Epidermal melanocyte (primary cell): ENCODE measurements at regions not wholly inside any gene's neighbourhood (a gene's known extent, or its start where the extent isn't known, plus 50 kb on each side); places are given as distances from the start of the nearest gene placed in this dataset.
"Not testable (repeated sequence)": the region's sequence is repeated elsewhere in the genome, so short reads cannot be mapped to it uniquely, and the experiment has no call there.

Source experiments
- DNase-seq: peaks from one replicate; pipeline ENCODE4 v3.0.0; 2011; ENCODE audit warnings: low spot score; ENCODE audit not compliant: insufficient read length

GRCh38 chr4:187060551-187060950 lies 336.9 kb upstream of the FAT1 start:
- no peak for DNase-seq

DNA sequence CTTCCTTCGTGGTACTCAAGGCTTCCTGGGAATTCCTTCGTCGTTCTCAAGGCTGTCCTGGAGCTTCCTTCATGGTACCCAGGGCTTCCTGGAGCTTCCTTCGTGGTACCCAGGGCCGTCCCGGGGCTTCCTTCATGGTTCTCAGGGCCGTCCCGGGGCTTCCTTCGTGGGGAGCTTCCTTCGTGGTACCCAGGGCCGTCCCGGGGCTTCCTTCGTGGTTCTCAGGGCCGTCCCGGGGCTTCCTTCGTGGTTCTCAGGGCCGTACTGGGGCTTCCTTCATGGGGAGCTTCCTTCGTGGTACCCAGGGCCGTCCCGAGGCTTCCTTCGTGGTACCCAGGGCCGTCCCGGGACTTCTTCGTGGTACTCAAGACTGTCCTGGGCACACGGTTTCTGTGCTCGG lies 339.6 kb upstream of the FAT1 start:
- no peak for DNase-seq

GRCh38 chr4:187064033-187064432 lies 340.4 kb upstream of the FAT1 start:
- no peak for DNase-seq

GRCh38 chr4:187065396-187065795 lies 341.7 kb upstream of the FAT1 start:
- DNase-seq = no peak

- no peak for DNase-seq
Measured at GRCh38 chr4:187065806-187066205, 342.1 kb upstream of the FAT1 start.

DNA sequence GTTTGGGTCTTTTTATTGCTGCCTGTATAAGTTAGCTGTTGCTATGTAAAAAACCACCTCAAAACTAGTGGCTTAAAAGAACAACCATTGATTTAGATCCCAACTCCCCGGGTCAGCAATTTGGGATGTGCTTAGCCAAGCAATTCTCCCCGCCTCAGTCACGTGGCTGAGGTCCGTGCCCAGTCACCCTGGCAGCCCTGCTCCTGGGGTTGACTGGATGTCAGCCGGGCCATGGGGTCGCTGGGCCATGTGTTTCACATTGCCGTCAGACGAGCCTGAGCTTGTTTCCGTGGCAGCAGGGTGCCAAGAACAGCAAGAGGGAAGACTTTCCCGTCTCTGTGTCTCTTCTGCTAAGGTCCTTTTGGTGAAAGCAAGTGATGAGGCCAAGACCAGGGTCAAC lies 345.7 kb upstream of the FAT1 start:
- DNase-seq = no peak

DNA sequence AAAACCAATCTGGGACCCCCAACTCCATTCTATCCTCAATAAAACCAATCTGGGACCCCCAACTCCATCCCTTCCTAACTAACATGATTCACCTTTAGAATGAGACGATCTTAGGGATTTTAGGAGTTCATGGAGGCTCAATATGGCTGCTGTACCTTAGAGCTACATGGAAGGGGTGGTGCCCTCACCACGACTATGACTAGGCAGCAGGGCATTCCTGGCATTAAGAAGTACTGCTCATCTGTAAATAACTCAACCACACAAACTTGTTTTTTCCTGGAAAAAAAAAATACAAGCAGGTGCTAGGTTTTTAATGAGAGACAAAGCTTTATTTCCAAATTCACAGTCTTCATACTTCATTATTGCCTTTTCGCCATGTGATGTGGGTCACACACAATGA lies 346.5 kb upstream of the FAT1 start:
- DNase-seq = no peak

DNA sequence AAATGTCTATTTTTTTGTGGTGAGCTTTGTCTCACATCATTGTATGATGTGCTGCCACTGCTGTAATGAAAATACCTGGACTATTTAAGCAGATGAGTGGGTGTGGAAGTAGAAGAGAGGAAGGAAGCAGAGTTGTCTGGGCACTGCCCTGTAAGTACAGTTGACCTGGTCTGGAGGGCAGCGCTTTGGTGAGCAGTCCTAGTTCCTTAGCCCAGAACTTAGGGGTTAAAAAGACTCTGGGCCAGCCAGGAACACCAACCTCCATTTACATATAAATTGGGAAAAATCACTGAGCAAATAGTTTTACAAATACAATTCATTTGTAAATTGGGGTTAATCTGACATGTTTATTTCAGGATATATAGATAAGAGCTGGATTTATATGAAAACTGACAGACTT lies 347.1 kb upstream of the FAT1 start:
- DNase-seq = no peak

DNA sequence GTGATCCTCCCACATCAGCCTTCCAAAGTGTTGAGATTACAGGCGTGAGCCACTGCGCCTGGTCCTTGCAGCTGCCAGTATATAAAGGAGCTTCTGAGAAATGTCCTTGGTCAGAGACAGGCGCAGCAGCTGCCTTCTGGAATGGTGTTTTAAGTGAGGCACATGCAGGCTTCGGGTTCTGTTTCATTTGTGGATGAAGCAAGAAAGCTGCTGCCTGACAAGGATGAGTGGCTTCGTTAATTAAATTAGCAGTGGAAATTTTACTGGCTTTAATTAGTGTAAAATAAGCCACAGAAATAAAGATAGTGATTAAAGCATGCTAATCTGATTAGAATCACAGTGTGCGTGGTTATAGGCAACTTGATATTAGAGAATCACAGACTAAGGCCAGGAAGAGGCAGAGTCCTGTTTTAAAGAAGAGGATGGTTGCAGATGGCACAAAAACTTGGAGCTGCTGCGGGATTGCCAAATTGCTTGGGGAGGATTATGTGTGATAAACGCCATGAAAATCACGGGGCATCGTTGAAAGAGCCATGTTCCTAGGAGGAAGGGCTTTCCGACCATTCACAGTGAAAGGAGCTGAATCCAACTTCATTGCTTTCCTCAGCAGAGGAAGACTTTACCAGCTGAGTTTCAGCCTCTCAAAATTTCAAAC lies 348.4 kb upstream of the FAT1 start:
- peak; percentile 27 for DNase-seq

GRCh38 chr4:187073820-187074219 lies 350.2 kb upstream of the FAT1 start:
- no peak for DNase-seq

GRCh38 chr4:187075514-187075913 lies 351.9 kb upstream of the FAT1 start:
- peak; percentile 38 for DNase-seq

- no peak for DNase-seq
Measured at GRCh38 chr4:187077744-187078401, 354.2 kb upstream of the FAT1 start.

GRCh38 chr4:187084701-187085100 lies 361.0 kb upstream of the FAT1 start:
- DNase-seq = no peak

DNA sequence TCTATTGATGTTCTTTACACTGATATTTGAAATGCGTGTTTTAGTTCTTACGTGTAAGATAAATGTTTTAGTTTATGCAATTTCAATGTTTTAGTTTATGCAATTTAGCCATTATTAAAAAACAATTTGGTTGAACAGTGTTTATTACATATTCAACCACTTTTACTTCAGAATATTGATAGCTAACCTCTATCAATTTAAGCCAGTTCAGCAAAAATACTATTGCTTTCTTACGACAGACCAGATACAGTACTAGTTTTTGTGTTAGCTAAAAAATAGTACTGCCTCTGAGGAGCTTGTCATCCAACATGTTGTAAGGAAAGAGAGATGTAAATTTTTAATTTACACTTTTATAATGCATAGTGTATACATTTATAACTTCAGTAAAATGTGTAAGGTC lies 361.7 kb upstream of the FAT1 start:
- DNase-seq = no peak

- DNase-seq = no peak
Measured at GRCh38 chr4:187086151-187086550, 362.5 kb upstream of the FAT1 start.

GRCh38 chr4:187088070-187088799 lies 364.6 kb upstream of the FAT1 start:
- DNase-seq = no peak

GRCh38 chr4:187090401-187090800 lies 366.7 kb upstream of the FAT1 start:
- DNase-seq = no peak

GRCh38 chr4:187090832-187091231 lies 367.2 kb upstream of the FAT1 start:
- not testable (repeated sequence) for DNase-seq

GRCh38 chr4:187094144-187094543 lies 370.5 kb upstream of the FAT1 start:
- no peak for DNase-seq

DNA sequence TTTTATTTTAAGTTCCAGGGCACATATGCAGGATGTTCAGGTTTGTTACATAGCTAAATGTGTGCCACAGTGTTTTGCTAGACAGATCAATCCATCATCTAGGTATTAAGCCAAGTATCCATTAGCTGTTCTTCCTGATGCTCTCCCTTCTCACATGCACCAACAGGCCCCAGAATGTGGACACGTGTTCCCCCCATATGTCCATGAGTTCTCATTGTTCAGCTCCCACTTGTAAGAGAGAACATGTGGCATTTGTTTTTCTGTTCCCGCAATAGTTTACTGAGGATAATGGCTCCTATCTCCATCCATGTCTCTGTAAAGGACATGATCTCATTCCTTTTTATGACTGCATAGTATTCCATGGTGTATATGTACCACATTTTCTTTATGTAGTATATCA lies 374.8 kb upstream of the FAT1 start:
- no peak for DNase-seq

DNA sequence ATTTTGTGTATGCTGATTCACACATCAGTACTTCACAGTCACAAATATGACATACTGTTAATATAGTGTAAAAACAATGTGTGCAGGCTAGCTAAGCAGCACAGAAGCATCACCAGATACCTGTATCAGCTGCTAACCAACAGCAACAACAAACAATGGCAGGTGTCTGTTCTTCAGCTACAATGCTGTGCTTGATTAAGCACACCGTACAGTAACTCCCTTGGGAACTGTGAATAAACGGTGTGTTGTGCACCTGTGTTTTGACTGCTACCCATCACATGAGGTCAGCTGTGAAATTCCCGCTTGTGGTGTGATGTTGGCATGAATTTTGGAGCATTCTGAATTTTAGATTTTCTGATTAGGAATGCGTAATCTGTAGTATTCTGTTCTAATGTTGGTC lies 379.7 kb upstream of the FAT1 start:
- no peak for DNase-seq

DNA sequence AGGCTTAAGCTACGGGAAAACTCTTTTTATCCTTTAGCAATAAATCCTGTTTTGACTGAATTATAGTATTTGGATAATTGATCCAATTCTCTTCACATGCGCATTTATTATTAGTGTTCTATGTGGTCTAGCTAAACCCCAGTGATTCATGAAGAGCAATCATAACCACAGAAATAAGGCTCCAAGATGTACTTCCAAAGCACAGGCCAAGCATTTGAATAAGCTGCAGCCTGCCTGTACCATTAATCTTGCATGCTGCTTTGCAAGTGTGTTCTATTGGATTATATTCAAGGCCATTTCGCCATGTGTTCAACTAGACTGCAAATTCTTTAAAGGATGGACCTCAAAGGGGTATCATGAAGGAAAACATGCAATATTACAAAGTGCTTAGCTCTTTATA lies 385.2 kb upstream of the FAT1 start:
- no peak for DNase-seq

- no peak for DNase-seq
Measured at GRCh38 chr4:187109636-187110035, 386.0 kb upstream of the FAT1 start.
